ENCODE measurements at regions not wholly inside any gene's neighbourhood (a gene's known extent, or its start where the extent isn't known, plus 50 kb on each side); places are given as distances from the start of the nearest gene placed in this dataset.
A peak's percentile ranks its signal among the peaks of the same experiment; 100 is the strongest.

DNA sequence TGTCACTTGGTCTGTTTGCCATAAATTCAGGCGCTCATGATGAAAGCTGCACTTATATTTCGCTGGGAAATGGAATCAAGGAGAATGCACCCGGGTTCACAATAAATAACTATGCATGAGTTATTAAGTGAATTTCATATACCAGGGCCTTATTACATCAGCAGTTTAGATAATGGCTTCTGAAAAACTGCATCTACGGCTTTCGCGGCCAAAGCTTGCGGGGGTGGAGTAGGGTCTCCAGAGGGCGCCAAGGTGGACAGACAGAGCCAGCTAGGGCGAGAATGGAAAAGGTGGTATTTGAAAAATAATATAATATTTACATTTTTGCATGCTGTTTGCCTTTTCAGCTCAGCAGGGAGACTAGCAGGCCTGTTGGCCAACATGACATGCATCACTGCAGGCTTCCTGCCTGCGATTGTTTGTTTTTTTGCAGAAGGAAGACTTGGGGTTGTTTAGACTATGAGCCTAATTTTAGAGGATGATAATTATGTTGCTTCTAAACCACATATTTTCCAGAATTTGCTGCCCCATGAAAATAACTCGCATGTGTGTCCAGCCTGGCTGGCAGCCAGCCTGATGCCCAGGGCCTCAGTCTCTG is 173.8 kb upstream of the IRX3 start:
- CTCF ChIA-PET = interaction anchor here (1.4 kb wide), 1 partner anchor 15 kb away, joined by 3 read pairs; no protein-coding TSS in a partner anchor
- TF ChIP-seq CTCF (IDR thresholded peaks at IDR 0.05; ENCODE audit: insufficient read depth, low read length, missing control alignments) = no peak
- peak; percentile 9 for DNase-seq (ENCODE audit: low read depth, low spot score)
- POLR2A ChIA-PET = interaction anchor here (0.9 to 1.2 kb wide), 3 partner anchors 14 to 175 kb away, joined by 4 to 8 read pairs (median 4); no protein-coding TSS in a partner anchor
- H3K4me3 ChIP-seq (ENCODE audit: low read depth, low read length) = no peak overlapping the region

GRCh38 chr16:54459509-54460262 is 173.1 kb upstream of the IRX3 start:
- CTCF ChIA-PET = interaction anchor here (1.4 kb wide), 1 partner anchor 16 kb away, joined by 3 read pairs; no protein-coding TSS in a partner anchor

GRCh38 chr16:54458923-54459322 is 172.3 kb upstream of the IRX3 start:
- DNase-seq (ENCODE audit: low read depth, low spot score) = no peak
- ChIA-PET POLR2A (no interaction called here), CTCF (no interaction called here)
- TF ChIP-seq CTCF (IDR thresholded peaks at IDR 0.05; ENCODE audit: insufficient read depth, low read length, missing control alignments) = no peak
- H3K4me3 ChIP-seq (ENCODE audit: low read depth, low read length) = no peak overlapping the region

More at GRCh38 chr16:54459509-54460262, 173.1 kb upstream of the IRX3 start:
- DNase-seq (ENCODE audit: low read depth, low spot score) = peak; percentile 64
- POLR2A ChIA-PET = interaction anchor here (0.9 to 1.2 kb wide), 3 partner anchors 13 to 175 kb away, joined by 4 to 8 read pairs (median 4); no protein-coding TSS in a partner anchor
- TF ChIP-seq CTCF (IDR thresholded peaks at IDR 0.05; ENCODE audit: insufficient read depth, low read length, missing control alignments) = no peak
- H3K4me3 ChIP-seq (ENCODE audit: low read depth, low read length) = no peak overlapping the region

- DNase-seq (ENCODE audit: low read depth, low spot score) = no peak
- no peak overlapping the region for H3K4me3 ChIP-seq (ENCODE audit: low read depth, low read length)
- CTCF ChIA-PET = interaction anchor here (0.7 to 0.8 kb wide), 2 partner anchors 8 to 10 kb away, joined by 3 read pairs; no protein-coding TSS in a partner anchor
- no peak for TF ChIP-seq CTCF (IDR thresholded peaks at IDR 0.05; ENCODE audit: insufficient read depth, low read length, missing control alignments)
- POLR2A ChIA-PET = no interaction called here
Measured at GRCh38 chr16:54456291-54456690, 169.7 kb upstream of the IRX3 start.

DNA sequence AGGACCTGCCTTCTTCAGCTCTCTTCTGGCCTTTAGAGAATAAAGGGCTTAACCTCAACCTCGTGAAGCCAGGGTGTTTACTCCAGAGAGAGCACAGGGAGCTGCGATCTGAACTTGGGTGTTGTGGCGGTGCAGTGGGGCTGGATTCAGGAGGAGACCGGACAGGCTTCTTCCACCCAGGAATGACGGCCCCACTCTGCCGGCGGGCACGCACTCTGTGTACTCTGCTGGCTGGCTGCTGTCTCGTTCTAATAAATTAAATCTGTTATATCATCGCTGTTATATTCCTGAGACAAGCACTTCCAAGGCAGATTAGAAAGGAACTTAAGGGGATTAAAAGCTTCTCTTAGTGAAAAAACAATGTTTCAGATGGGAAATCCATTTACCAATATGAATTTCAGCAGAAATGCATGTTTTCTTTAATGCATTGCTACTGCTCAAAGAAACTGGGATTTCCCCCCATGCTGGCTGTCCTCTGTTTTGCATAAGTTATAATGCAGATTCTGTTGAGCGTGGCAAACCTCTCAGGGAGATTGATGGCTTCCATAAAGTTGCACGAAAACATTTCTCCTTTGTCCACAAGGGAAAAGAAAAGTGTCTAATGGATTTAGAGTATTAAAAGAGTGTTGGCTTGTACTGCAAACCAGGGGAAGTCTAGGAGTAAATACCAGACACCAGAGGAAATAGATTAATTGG is 168.6 kb upstream of the IRX3 start:
- CTCF ChIA-PET = no interaction called here
- POLR2A ChIA-PET = no interaction called here
- TF ChIP-seq CTCF (IDR thresholded peaks at IDR 0.05; ENCODE audit: insufficient read depth, low read length, missing control alignments) = no peak
- no peak for DNase-seq (ENCODE audit: low read depth, low spot score)
- H3K4me3 ChIP-seq (ENCODE audit: low read depth, low read length) = no peak overlapping the region

DNA sequence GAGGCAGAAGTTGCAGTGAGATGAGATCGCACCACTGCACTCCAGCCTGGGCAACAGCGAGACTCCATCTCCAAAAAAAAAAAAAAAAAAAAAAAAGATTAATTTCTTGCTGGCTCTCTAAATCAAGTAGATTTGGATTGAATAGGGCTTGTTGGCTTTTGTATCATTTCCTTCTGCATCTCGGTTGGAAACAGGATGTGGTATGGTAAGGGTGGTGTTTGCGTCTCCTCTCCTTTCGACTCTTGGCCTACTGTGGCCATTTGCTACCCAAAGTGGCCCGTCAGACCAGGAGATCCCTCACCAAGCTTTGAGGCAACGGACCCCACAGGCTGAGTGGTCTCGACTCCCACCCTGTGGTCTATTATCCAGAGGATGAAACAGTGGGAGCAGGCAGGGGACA is 168.0 kb upstream of the IRX3 start:
- H3K4me3 ChIP-seq (ENCODE audit: low read depth, low read length) = no peak overlapping the region
- no peak for DNase-seq (ENCODE audit: low read depth, low spot score)
- no peak for TF ChIP-seq CTCF (IDR thresholded peaks at IDR 0.05; ENCODE audit: insufficient read depth, low read length, missing control alignments)
- CTCF ChIA-PET = no interaction called here
- POLR2A ChIA-PET = no interaction called here
